HG03354 (cell line): ENCODE measurements at regions not wholly inside any gene's neighbourhood (a gene's known extent, or its start where the extent isn't known, plus 50 kb on each side); places are given as distances from the start of the nearest gene placed in this dataset.
A peak's percentile ranks its signal among the peaks of the same experiment; 100 is the strongest.

Experiments used
- ATAC-seq: cut with Tn5 transposase; IDR thresholded peaks from one replicate; pipeline ENCODE4 v1.9.1; 2021; ENCODE audit warnings: mild to moderate bottlenecking; ENCODE audit not compliant: unreplicated experiment, poor library complexity, severe bottlenecking

DNA sequence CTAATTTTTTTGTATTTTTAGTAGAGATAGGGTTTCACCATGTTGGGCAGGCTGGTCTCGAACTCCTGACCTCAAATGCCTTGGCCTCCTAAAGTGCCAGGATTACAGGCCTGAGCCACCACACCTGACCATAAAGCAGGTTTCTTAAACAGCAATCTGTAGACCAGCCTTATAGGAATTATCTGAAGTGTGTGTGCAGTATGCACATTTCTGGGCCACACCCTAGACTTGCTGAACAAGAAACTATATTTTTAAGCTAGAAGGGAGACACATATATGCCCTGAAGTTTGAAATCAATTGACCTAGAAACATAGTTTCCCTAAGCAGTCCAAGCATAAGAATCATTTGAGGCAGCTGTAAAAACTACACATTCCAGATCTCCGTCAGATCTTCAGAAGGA is 805.7 kb downstream of the TUSC7 start:
- ATAC-seq: no peak

DNA sequence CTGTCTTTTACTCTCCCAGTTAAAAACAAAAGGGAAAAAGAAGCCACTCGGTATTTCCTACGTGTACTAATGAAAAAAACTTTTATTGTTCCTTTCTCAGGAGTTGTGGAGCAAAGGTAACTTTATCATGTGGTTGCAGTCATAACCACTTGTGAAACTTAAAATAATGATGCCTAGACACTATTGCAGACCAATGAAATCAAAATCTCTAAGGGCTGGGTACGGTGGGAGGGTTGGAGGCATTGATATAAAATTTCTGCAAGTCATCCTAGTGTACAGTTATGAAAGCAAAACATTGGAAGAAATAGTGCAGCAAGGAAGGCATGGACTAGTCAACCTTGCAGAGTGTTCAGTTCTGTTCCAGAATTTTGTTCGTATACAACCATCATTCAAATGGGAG is 808.8 kb downstream of the TUSC7 start:
- ATAC-seq: no peak

DNA sequence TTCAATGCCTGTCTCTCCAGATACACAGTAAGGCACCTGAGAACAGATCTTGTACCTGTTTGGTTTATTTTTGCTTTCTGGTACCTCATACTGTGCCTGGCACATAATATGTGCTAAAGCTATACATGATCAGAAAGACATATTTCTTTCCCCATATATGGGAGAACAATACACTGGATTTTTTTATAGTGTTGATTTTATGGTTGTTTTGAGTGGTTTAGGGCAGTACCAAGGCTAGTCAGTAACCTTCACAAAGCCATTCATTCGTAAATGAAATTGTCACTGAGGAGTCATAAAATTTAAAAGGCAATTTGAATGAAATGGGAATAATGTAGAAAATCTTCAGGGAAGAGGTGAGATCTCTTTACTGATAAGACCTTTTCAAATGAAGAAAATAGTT is 810.2 kb downstream of the TUSC7 start:
- ATAC-seq: no peak

- no peak for ATAC-seq
These were observed 811.0 kb downstream of the TUSC7 start for GRCh38 chr3:117520582-117520981.

GRCh38 chr3:117523418-117523817 is 813.8 kb downstream of the TUSC7 start:
- ATAC-seq: no peak

GRCh38 chr3:117524890-117525289 is 815.3 kb downstream of the TUSC7 start:
- ATAC-seq: no peak

DNA sequence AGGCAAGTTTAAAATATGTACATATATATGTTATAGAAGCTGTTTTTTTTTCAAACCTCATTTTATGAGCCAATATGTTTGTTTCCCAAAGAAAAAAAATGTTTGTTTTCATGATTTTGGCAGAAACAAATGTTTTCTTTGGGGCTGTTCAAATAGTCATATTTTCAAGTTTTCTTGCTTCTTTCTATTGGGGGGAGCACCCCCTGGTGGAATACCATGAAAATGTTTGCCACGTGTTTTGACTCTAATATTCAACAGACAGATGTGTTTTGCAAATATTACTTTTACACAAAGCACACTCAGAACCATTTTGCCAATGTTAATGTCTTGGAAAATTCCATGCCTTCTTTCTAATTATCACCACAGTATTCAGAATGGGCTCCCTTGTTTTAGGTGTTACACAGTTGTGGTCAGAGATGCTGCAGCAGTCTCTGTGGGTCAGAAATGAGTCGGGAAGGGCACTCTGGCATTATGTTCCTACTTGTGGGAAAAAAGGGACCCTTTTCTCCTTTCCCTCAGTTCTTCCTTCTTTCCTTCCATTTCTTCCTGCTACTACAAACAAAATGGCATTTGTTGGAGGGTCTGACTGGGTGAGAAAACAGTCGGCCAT is 817.0 kb downstream of the TUSC7 start:
- ATAC-seq: peak; percentile 68

DNA sequence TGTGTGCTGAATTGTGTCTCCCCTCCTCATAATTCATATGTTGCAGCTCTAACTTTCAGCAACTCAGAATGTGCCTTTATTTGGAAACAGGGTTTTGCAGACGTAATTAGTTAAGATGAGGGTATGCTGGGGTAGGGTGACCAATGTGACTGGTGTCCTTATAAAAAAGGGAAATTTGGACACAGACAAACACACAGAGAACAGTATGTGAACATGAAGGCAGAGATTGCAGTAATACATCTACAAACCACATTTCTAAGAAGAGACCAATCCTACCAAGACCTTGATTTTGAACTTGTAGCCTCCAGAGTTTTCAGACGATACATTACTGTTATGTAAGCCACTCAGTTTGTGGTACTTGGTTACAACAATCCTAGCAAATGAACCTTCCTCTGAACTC is 817.8 kb downstream of the TUSC7 start:
- ATAC-seq: no peak

DNA sequence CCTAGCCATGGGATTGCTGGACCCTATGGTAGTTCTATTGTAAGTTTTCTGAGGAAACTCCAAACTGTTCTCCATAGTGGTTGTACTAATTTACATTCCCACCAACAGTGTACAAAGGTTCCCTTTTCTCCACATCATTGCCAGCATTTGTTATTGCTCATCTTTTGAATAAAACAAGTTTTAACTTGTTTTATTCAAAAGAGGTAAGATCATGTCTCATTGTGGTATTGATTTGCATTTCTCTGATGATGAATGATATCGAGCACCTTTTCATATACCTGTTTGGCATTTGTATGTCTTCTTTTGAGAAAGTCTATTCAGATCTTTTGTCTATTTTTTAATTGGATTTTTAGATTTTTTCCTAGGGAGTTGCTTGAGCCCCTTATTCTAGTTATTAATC is 819.1 kb downstream of the TUSC7 start:
- ATAC-seq: no peak

DNA sequence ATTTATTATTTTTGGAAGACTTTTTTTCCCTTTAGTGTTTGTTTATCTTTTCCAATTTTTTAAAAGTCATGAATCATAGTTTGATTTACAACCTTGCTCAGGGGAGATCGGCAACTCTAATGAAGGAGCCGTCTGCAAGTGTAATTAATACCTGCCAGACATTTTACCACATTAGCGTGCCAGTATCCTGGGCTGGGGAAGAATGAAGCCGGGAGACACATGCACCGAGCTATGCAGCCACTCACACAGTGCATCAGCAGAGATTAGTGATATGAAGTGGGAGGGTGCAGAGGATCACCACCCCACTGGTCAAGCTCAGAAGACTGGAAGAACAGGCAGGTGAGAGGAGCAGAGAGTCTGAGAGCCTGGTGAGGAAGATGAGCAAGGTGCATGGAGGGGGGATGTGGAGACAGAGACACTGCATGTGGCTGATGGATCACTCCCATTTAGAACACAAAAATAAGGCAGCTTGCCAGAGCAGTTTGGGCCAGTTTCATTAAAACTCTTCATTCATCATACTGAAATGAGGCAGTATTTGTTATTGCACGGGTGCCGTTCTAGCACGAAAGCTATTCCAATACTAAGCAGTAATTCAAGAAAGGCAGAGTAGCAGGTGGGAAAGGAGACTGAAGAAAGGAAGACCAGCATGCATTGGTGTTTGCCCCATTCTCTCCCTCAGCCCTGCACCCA is 821.6 kb downstream of the TUSC7 start:
- no peak for ATAC-seq

GRCh38 chr3:117532268-117532667 is 822.7 kb downstream of the TUSC7 start:
- no peak for ATAC-seq

DNA sequence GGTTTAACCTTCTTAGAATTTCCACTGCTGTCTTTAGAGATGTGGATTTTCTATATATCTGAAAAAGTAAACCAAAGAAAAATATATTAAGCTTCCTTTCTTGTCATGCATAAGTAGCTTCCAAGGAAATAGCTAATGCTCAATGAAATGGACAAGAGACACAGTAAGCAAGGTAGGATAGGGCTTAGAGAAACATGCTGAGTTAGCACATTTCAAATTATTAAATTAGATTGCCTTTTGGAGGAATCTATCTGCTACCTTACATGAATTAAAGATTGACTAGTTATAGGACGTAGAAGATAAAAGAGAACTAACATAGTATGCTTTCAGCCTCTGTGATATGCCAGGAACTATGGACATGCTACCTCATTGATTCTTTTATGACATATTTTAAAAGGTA is 824.6 kb downstream of the TUSC7 start:
- ATAC-seq: no peak

- ATAC-seq: no peak
These were observed 826.4 kb downstream of the TUSC7 start for GRCh38 chr3:117536006-117536405.

- no peak for ATAC-seq
These were observed 828.4 kb downstream of the TUSC7 start for GRCh38 chr3:117537949-117538348.

- no peak for ATAC-seq
These were observed 830.1 kb downstream of the TUSC7 start for GRCh38 chr3:117539729-117540128.

DNA sequence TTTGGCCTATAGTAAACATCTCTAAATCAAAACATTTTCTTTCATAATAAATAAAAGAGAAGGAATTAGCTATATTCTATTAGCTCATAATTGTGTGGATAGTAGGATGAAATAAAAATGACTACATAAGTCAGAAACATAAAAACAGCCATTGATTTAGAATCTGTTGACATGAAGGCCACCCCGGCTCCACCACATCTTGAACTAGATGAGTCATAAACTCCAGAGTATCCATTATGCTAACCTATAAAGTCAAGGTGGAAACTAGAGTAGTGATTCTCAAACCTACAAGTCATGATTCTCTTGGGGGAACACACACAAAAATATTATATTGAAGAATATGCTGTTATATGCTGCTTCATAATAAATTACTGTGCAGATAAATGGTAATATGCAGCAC is 831.0 kb downstream of the TUSC7 start:
- no peak for ATAC-seq

GRCh38 chr3:117541721-117542120 is 832.1 kb downstream of the TUSC7 start:
- no peak for ATAC-seq

DNA sequence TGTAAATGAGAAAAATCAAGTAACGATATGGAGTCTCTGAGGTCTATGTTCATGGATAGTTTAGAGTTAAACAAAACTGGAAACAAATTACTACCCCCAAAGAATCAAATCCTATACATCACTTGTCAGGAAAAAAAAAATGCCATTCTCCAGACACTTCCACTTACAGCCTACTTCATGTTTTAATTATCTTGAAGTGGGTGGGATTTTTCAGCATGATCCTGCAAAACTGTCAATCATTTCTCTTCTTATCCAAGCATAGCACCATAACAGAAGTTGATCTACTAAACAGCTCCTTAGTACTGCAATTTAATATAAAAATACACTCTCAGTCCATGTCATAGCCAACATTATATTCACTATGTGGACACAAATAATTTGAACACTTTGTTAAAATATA is 833.9 kb downstream of the TUSC7 start:
- ATAC-seq: no peak

GRCh38 chr3:117545484-117545883 is 835.9 kb downstream of the TUSC7 start:
- ATAC-seq: no peak

DNA sequence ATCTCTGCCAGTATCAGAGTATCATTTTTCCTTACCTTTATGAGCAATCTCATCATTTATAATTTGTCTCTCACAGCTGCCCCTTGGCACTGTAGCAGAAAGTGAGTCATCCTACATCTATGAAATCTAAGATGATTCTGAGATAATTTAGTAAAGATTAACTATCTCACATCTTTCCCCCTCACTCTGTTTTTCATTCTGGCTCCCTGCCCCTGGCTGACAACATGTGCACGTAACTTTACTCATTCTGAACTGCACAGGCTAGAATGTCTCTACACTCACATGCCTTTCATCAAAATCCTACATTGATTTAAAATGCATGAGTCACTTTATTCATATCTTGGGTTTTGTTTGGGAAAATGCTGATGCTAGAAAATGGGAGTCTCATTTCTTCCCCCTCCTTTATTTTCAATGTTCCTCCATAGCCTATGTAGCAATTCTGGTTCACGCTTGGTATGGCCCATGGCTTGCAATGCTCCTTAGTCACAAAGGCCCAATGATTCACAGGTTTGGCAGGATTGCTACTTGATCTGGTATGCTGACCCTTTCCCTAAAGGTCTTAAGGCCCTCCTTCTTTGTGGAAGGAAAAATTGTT is 838.5 kb downstream of the TUSC7 start:
- no peak for ATAC-seq

DNA sequence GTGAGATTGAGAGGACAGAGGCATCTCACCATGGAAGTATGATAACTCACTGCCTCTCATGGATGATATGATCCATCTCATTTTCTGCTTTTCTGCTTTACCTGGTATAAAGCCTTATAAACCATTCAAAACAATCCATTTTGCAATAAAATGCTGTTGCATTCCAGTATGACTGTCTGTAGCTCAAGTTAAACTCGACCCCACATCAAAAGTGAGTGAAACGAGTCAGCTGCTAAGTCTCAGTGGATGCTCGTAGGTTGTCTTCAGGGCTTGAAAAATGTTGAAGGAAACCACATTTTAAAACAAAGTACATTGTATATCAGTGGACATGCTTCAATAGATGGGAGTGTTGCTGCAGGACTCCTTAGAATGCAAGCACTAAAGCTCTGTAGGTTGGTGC is 839.0 kb downstream of the TUSC7 start:
- ATAC-seq: no peak
